Ishikawa (cell line): ENCODE measurements at regions not wholly inside any gene's neighbourhood (a gene's known extent, or its start where the extent isn't known, plus 50 kb on each side); places are given as distances from the start of the nearest gene placed in this dataset.

ENCODE experiments used
- EGR1 ChIP-seq: IDR thresholded peaks from 2 replicates; pipeline ENCODE4 v1.6.1; 2012
- EP300 ChIP-seq: IDR thresholded peaks from 2 replicates; pipeline ENCODE4 v1.6.1; 2012; ENCODE audit warnings: borderline replicate concordance
- MAX ChIP-seq: IDR thresholded peaks from 2 replicates; pipeline ENCODE4 v1.6.1; 2012
- NFIC ChIP-seq: IDR thresholded peaks from 2 replicates; pipeline ENCODE4 v1.6.1; 2012
- RAD21 ChIP-seq: IDR thresholded peaks from 2 replicates; pipeline ENCODE4 v1.6.1; 2012; ENCODE audit warnings: low read depth
- TEAD4 ChIP-seq: IDR thresholded peaks from 2 replicates; pipeline ENCODE4 v1.6.1; 2012
- YY1 ChIP-seq: IDR thresholded peaks from 2 replicates; pipeline ENCODE4 v1.6.1; 2012; ENCODE audit warnings: low read depth

DNA sequence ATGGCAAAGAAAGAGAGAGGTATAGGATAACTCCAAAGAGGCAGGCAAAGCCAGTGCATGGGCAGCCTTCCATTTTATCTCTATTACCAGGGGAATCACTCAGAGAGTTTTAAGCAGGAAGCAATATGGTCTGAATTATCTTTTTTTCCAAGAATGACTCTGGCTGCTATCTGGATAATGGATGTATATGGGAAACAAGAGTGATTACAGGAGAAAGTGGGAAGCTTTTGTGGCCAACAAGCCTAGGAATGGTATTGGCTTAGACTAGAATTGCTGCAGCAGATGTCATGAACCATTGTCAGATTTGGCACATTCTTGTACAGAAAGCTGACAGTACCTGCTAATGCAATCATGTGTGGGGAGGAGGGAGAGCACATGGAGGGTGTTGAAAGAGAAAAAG, 73.0 kb upstream of the BTBD3 start:
- no peak for TF ChIP-seq MAX
- TF ChIP-seq EP300 = no peak
- no peak for TF ChIP-seq EGR1
- no peak for TF ChIP-seq TEAD4
- TF ChIP-seq NFIC = no peak
- TF ChIP-seq YY1 = no peak
- no peak for TF ChIP-seq RAD21
